ENCODE measurements at regions not wholly inside any gene's neighbourhood (a gene's known extent, or its start where the extent isn't known, plus 50 kb on each side); places are given as distances from the start of the nearest gene placed in this dataset. TPM values are rescaled to one million over a fixed set of nuclear protein-coding genes. Genes with fewer than 3 reads are reported as not detected.

Small RNAs in the stretch of these regions (small RNA-seq; reads per million reads assigned to genes)
- not detected for gene DYNLL1P6 (ENCODE audit: low read depth)

Measured in mesenchymal stem cell (in vitro differentiated cells and primary cell).